ENCODE measurements at regions not wholly inside any gene's neighbourhood (a gene's known extent, or its start where the extent isn't known, plus 50 kb on each side); places are given as distances from the start of the nearest gene placed in this dataset.

- intact Hi-C loops (cut with micrococcal nuclease) = no loop called here
- Histone ChIP-seq H3K4me1 (ENCODE audit: control insufficient read depth, extremely low read depth, insufficient read depth, low read length) (no peaks in the 10 kb centered on the region), H3K4me2 (ENCODE audit: insufficient read depth, low read length) (no peak overlapping the region), H3K9me3 (replicated peaks; ENCODE audit: control insufficient read depth, insufficient read depth, low read length) (no peaks in the 10 kb centered on the region), H2AFZ (ENCODE audit: low read depth, low read length) (no peak overlapping the region), H3K36me3 (ENCODE audit: control insufficient read depth in 2 of 2, extremely low read depth in 1 of 2, insufficient read depth in 2 of 2, low read length in 2 of 2) (no peaks in the 10 kb centered on the region), H3K9me1 (replicated peaks; ENCODE audit: control insufficient read depth, extremely low read depth, insufficient read depth, low read length) (no peaks in the 10 kb centered on the region), H3K4me3 (replicated peaks in 1 of 3; ENCODE audit: insufficient read depth in 1 of 3, low read depth in 1 of 3, low read length in 3 of 3) (no peak overlapping the region), H3K9ac (replicated peaks; ENCODE audit: extremely low read depth, insufficient read depth, low read length) (no peak overlapping the region), H3K79me2 (ENCODE audit: control insufficient read depth, insufficient read depth, low read length) (no peaks in the 10 kb centered on the region), H4K20me1 (replicated peaks; ENCODE audit: control insufficient read depth, extremely low read depth, insufficient read depth, low read length) (no peaks in the 10 kb centered on the region), H3K27ac (ENCODE audit: insufficient read depth, low read depth, low read length) (no peak overlapping the region), H3K27me3 (ENCODE audit: control insufficient read depth in 2 of 2, insufficient read depth in 2 of 2, low read length in 2 of 2) (no peaks in the 10 kb centered on the region)
- DNase-seq (ENCODE audit: low read depth, low spot score) = no peak
- TF ChIP-seq MYC (IDR thresholded peaks at IDR 0.05; ENCODE audit: low read depth, low read length) (no peak), POLR2A (IDR thresholded peaks at IDR 0.05; ENCODE audit: low read depth, low read length) (no peak), EZH2 (IDR thresholded peaks at IDR 0.05; ENCODE audit: borderline replicate concordance, low read depth, low read length, severe bottlenecking) (no peak), CTCF (IDR thresholded peaks at IDR 0.05; ENCODE audit: extremely low read depth in 1 of 2, insufficient read depth in 1 of 2, low read depth in 1 of 2, low read length in 2 of 2) (no peak), FOS (IDR thresholded peaks at IDR 0.05; ENCODE audit: borderline replicate concordance, insufficient read depth, low read length) (no peak), MAX (IDR thresholded peaks at IDR 0.05; ENCODE audit: insufficient read depth, insufficient read length) (no peak), JUN (IDR thresholded peaks at IDR 0.05; ENCODE audit: borderline replicate concordance, insufficient read depth, insufficient read length, low read depth) (no peak)
- FAIRE-seq = no peak
- ChIA-PET CTCF (no interaction called here), POLR2A (no interaction called here)
- dilution Hi-C loops (cut with MboI; ENCODE audit: extremely low pct_ligation_motif_present, low sequenced_read_pairs) = no loop called here
- BruUV-seq (replicated peaks) = no TSS peak
These were observed 257.5 kb downstream of the PHF14 start for GRCh38 chr7:11231190-11231589.

- no peaks in the 10 kb centered on the region for H3K79me2 ChIP-seq (ENCODE audit: control insufficient read depth, insufficient read depth, low read length)
- H3K9ac ChIP-seq (replicated peaks; ENCODE audit: extremely low read depth, insufficient read depth, low read length) = no peak overlapping the region
- H3K9me3 ChIP-seq (replicated peaks; ENCODE audit: control insufficient read depth, insufficient read depth, low read length) = no peaks in the 10 kb centered on the region
- BruUV-seq (replicated peaks) = no TSS peak
- no peak overlapping the region for H3K27ac ChIP-seq (ENCODE audit: insufficient read depth, low read depth, low read length)
- H3K4me1 ChIP-seq (ENCODE audit: control insufficient read depth, extremely low read depth, insufficient read depth, low read length) = no peaks in the 10 kb centered on the region
- no peak overlapping the region for H3K4me2 ChIP-seq (ENCODE audit: insufficient read depth, low read length)
- no peaks in the 10 kb centered on the region for H3K36me3 ChIP-seq (ENCODE audit: control insufficient read depth in 2 of 2, extremely low read depth in 1 of 2, insufficient read depth in 2 of 2, low read length in 2 of 2)
- DNase-seq (ENCODE audit: low read depth, low spot score) (no peak), FAIRE-seq (no peak)
- no peak for TF ChIP-seq EZH2 (IDR thresholded peaks at IDR 0.05; ENCODE audit: borderline replicate concordance, low read depth, low read length, severe bottlenecking)
- TF ChIP-seq JUN (IDR thresholded peaks at IDR 0.05; ENCODE audit: borderline replicate concordance, insufficient read depth, insufficient read length, low read depth) = no peak
- no peak for TF ChIP-seq MYC (IDR thresholded peaks at IDR 0.05; ENCODE audit: low read depth, low read length)
- no peak for TF ChIP-seq POLR2A (IDR thresholded peaks at IDR 0.05; ENCODE audit: low read depth, low read length)
- TF ChIP-seq GATA2 (IDR thresholded peaks at IDR 0.05; ENCODE audit: insufficient read depth, insufficient read length, low read depth, low read length) = no peak
- TF ChIP-seq FOS (IDR thresholded peaks at IDR 0.05; ENCODE audit: borderline replicate concordance, insufficient read depth, low read length) = no peak
- TF ChIP-seq CTCF (IDR thresholded peaks at IDR 0.05; ENCODE audit: extremely low read depth in 1 of 2, insufficient read depth in 1 of 2, low read depth in 1 of 2, low read length in 2 of 2) = no peak
- TF ChIP-seq MAX (IDR thresholded peaks at IDR 0.05; ENCODE audit: insufficient read depth, insufficient read length) = no peak
- no peak for TF ChIP-seq POLR2AphosphoS5 (IDR thresholded peaks at IDR 0.05; ENCODE audit: insufficient read depth, low read depth, low read length)
- dilution Hi-C loops (cut with MboI; ENCODE audit: extremely low pct_ligation_motif_present, low sequenced_read_pairs) (no loop called here), intact Hi-C loops (cut with micrococcal nuclease) (no loop called here)
- H3K4me3 ChIP-seq (replicated peaks in 1 of 3; ENCODE audit: insufficient read depth in 1 of 3, low read depth in 1 of 3, low read length in 3 of 3) = no peak overlapping the region
- H4K20me1 ChIP-seq (replicated peaks; ENCODE audit: control insufficient read depth, extremely low read depth, insufficient read depth, low read length) = no peaks in the 10 kb centered on the region
- ChIA-PET POLR2A (no interaction called here), CTCF (no interaction called here)
- H2AFZ ChIP-seq (ENCODE audit: low read depth, low read length) = no peak overlapping the region
- no peaks in the 10 kb centered on the region for H3K9me1 ChIP-seq (replicated peaks; ENCODE audit: control insufficient read depth, extremely low read depth, insufficient read depth, low read length)
- H3K27me3 ChIP-seq (ENCODE audit: control insufficient read depth in 2 of 2, insufficient read depth in 2 of 2, low read length in 2 of 2) = no peaks in the 10 kb centered on the region
These were observed 258.8 kb downstream of the PHF14 start for GRCh38 chr7:11232462-11232861.

Data from endothelial cell of umbilical vein (primary cell).